ENCODE measurements at regions not wholly inside any gene's neighbourhood (a gene's known extent, or its start where the extent isn't known, plus 50 kb on each side); places are given as distances from the start of the nearest gene placed in this dataset.
A peak's percentile ranks its signal among the peaks of the same experiment; 100 is the strongest.

DNA sequence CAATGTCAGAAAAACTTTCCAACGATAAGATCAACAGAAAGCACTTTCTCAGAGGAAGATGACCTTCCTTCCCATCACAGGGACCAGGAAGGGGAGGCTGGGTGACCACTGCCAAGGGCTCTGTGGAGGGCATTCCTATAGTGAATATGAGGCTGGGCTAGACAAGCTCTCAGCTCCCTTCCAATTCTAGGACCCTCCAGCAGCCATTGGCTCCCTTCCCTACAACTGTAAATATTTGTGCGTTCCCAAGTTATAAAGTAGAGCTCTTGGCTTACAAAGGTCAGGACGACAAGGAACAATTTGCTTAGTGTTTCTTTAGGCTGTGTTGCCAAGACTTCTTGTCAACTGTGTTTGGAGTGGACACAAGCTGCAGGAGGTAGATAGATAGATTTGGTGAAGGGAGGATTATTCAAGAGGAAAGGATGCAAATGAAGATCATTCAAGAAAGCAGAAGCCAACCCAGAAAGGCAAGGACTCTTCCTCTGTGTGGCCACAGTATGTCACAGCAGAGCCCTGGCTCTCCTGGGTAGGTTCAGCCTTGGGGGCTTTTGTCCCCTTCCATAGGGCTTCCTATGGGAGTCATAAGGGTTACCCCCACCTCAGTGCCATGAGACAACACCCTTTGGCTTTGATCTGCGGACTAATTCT, 223.6 kb upstream of the TLE3 start:
- TF ChIP-seq, protein P1, sequence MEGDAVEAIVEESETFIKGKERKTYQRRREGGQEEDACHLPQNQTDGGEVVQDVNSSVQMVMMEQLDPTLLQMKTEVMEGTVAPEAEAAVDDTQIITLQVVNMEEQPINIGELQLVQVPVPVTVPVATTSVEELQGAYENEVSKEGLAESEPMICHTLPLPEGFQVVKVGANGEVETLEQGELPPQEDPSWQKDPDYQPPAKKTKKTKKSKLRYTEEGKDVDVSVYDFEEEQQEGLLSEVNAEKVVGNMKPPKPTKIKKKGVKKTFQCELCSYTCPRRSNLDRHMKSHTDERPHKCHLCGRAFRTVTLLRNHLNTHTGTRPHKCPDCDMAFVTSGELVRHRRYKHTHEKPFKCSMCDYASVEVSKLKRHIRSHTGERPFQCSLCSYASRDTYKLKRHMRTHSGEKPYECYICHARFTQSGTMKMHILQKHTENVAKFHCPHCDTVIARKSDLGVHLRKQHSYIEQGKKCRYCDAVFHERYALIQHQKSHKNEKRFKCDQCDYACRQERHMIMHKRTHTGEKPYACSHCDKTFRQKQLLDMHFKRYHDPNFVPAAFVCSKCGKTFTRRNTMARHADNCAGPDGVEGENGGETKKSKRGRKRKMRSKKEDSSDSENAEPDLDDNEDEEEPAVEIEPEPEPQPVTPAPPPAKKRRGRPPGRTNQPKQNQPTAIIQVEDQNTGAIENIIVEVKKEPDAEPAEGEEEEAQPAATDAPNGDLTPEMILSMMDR (IDR thresholded peaks at IDR 0.05; ENCODE audit: control insufficient read depth, extremely low read depth, insufficient read depth): no peak

GRCh38 chr15:70320482-70320881, 222.8 kb upstream of the TLE3 start:
- TF ChIP-seq, protein P1 (IDR thresholded peaks at IDR 0.05; ENCODE audit: control insufficient read depth, extremely low read depth, insufficient read depth): no peak
- no peak overlapping the region for H3K4me3 ChIP-seq (ENCODE audit: low read depth, low read length)
- DNase-seq (ENCODE audit: low read depth): peak; percentile 83

More for the DNA sequence above, 223.6 kb upstream of the TLE3 start:
- H3K4me3 ChIP-seq (ENCODE audit: low read depth, low read length): no peak overlapping the region
- peak; percentile 94 for DNase-seq (ENCODE audit: low read depth)

- TF ChIP-seq, protein P1 (IDR thresholded peaks at IDR 0.05; ENCODE audit: control insufficient read depth, extremely low read depth, insufficient read depth): no peak
- H3K4me3 ChIP-seq (ENCODE audit: low read depth, low read length): no peak overlapping the region
- DNase-seq (ENCODE audit: low read depth): no peak
Observed at GRCh38 chr15:70320077-70320476, 222.4 kb upstream of the TLE3 start.

- H3K4me3 ChIP-seq (ENCODE audit: low read depth, low read length): no peak overlapping the region
- no peak for DNase-seq (ENCODE audit: low read depth)
- TF ChIP-seq, protein P1 (IDR thresholded peaks at IDR 0.05; ENCODE audit: control insufficient read depth, extremely low read depth, insufficient read depth): no peak
Observed at GRCh38 chr15:70319466-70319865, 221.7 kb upstream of the TLE3 start.

DNA sequence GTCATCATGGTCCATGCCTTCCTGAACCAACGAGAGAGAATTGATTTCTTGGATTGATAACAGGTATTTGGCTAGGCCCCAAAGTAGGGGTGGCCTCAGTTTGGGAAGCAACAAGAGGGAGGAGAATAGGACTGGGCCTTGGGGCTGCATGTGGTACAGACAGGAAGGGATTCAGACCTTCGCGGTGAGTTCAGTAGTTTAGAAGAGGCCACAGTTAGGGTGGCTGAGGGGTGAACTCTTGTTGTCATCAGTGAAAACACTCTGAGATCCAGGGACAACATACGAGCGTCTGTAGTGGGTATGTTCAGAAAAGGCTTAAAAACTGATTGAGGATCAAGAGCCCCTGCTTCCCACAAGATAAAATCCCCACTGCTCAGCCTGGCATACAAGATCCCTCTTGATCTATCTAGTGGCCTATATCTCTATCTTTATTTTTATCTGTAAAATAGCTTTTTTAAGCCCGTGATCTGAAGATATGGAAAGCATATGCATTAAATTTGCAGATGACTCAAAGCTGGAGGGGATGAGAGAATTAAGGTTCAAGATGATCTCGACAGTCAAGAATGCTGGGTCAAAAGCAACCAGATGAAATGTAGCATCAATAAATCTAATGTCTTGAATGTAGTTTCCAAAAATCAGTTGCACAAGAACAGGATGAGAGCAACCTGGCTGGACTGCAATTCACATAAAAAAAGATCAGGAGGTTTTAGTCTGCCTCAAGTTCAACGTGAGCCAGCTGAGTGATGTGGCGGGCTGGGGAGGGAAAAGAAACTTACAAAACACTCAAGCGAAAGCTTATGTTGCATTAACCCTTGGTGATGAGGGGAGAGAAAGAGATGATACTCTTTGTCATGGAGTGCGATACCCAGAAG, 221.1 kb upstream of the TLE3 start:
- TF ChIP-seq, protein P1 (IDR thresholded peaks at IDR 0.05; ENCODE audit: control insufficient read depth, extremely low read depth, insufficient read depth): no peak
- no peak for DNase-seq (ENCODE audit: low read depth)
- H3K4me3 ChIP-seq (ENCODE audit: low read depth, low read length): no peak overlapping the region

- no peak for DNase-seq (ENCODE audit: low read depth)
- TF ChIP-seq, protein P1 (IDR thresholded peaks at IDR 0.05; ENCODE audit: control insufficient read depth, extremely low read depth, insufficient read depth): no peak
- no peak overlapping the region for H3K4me3 ChIP-seq (ENCODE audit: low read depth, low read length)
Observed at GRCh38 chr15:70316059-70316600, 218.4 kb upstream of the TLE3 start.
